ENCODE measurements at regions not wholly inside any gene's neighbourhood (a gene's known extent, or its start where the extent isn't known, plus 50 kb on each side); places are given as distances from the start of the nearest gene placed in this dataset.

DNA sequence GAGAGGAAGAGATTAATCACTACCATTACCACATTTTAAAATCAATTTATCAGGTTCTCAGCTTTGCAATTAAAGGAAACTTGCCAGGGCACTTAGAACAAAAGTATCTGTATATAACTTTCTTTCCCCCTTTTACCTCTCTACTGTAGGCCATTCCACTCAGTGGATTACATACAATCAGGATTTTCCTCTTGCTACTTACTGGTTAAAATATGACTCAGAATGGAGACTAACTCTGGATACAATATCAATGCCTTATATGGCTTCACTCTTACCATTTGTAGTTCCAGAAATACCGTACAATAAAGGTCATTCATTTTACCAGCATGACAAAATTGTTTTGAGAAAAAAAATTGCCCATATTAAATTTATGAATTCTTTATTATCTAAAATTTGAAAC, 706.8 kb downstream of the KCNA4 start:
- no peak for TF ChIP-seq EZH2phosphoT487 (IDR thresholded peaks at IDR 0.05; ENCODE audit: borderline replicate concordance)
- TF ChIP-seq, protein P1, sequence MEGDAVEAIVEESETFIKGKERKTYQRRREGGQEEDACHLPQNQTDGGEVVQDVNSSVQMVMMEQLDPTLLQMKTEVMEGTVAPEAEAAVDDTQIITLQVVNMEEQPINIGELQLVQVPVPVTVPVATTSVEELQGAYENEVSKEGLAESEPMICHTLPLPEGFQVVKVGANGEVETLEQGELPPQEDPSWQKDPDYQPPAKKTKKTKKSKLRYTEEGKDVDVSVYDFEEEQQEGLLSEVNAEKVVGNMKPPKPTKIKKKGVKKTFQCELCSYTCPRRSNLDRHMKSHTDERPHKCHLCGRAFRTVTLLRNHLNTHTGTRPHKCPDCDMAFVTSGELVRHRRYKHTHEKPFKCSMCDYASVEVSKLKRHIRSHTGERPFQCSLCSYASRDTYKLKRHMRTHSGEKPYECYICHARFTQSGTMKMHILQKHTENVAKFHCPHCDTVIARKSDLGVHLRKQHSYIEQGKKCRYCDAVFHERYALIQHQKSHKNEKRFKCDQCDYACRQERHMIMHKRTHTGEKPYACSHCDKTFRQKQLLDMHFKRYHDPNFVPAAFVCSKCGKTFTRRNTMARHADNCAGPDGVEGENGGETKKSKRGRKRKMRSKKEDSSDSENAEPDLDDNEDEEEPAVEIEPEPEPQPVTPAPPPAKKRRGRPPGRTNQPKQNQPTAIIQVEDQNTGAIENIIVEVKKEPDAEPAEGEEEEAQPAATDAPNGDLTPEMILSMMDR (conservative IDR thresholded peaks at IDR 0.05; ENCODE audit: low read length): no peak

Data from Loucy (cell line).